ENCODE measurements at regions not wholly inside any gene's neighbourhood (a gene's known extent, or its start where the extent isn't known, plus 50 kb on each side); places are given as distances from the start of the nearest gene placed in this dataset.
"Not testable (repeated sequence)": the region's sequence is repeated elsewhere in the genome, so short reads cannot be mapped to it uniquely, and the experiment has no call there.

DNA sequence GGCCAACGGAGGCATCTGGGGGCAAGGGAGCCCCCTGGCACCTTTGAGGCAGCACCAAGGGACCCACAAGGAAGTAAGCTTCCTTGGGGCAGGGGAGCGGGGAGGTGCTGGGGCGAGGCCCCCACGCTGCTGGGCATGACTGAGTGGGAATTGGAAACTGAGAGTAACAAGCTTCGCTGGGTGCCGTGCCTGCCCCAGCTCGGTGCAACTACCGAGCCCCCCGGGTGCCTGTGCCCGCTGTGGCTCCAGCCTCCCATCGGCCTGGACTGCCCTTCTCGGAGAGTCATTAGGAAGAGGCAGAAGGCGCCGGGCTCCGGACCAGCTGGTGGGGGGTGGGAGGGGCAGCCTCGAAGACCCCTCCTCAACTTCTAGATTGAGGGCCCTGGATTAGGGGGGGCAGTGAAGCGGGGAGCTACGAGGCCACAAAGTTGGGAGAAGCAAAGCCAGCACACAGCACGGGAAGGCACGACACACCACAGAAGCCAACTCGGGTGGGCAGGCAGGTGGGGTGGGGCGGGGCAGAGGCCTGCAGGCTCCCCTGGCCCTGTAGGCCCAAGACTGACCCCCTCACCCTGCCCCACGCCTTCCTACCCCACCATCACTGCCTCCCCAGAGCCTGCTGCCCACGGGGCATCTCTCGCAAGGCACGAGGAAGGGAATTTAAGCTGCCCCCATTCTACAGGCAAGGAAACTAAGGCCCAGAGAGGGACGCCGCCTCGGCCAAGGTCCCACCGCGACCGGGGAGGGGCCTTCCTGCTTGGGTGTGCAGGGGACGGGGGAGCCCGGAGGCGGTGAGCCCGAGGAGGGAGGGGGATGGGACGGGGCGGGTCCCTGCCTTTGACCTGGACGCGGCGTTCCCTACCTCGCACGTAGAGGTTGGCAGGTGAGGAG is 83.2 kb downstream of the PTPRS start:
- DNase-seq = no peak

DNA sequence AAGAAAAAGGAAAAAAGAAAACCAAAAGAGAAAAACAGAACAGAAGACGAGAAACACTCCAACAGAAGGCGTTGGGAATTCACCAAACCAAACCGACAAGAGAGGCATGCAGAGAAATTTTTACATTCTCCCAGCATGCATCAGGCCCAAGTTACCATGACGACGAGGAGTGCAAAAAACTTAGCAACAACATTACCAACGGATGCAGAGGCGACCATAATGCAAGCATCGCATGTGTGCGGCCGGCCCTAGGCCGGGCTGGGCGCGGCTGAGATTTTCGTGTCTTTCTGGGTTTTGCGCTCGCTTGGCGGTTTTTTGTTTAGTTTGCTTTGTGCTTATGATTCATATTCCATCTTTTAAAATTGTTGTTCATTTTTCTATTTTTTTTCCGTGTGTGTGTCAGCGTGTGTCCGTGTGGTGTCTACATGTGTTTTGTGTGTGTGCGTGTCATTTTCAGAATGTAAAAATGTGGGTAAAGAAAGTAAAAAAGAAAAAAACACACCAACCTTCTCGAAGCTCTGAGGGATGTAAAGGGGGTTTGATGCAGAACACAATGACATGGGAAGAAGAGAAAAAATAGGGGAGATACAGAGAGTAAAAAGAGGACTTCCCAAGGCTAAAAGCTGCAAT is 84.9 kb downstream of the PTPRS start:
- DNase-seq = no peak

DNA sequence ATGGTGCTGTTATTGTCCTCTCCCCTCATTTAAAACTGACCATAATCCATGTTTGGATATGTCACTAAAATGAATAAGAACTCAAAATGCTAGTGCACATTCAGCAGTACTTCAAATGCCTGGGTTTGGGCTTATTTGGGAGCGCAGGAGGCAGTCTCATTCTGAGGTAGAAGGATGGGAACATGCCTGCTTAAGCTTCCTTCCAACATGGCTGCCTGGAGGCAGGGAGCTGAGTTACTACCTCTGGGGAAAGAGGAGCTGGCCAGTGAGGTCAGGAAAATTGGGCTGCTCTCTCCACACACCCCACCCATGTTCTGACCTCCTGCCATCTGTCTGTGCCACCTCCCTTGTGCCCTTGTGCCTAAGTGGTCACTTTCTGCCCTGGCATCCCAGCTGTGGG is 85.7 kb downstream of the PTPRS start:
- no peak for DNase-seq

DNA sequence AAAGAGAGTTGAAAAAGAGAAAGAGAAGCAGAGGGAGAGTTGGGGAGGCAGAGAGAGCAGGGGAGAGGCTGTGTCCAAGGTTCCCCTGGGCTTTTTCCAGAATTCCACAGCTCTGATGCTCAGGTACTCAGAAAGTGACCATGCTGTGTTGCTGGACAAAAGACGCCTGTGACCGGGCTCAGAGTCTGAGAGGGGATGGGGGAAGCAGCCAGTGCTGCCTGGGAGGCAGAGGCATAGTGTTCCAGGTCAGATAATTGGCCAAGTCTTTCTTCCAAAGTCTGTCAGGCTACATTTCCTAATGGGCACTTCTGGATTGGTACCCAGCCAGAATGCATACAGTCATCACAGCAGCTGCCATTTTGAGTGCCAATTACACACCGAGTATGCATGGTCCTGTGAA is 86.1 kb downstream of the PTPRS start:
- DNase-seq = no peak

DNA sequence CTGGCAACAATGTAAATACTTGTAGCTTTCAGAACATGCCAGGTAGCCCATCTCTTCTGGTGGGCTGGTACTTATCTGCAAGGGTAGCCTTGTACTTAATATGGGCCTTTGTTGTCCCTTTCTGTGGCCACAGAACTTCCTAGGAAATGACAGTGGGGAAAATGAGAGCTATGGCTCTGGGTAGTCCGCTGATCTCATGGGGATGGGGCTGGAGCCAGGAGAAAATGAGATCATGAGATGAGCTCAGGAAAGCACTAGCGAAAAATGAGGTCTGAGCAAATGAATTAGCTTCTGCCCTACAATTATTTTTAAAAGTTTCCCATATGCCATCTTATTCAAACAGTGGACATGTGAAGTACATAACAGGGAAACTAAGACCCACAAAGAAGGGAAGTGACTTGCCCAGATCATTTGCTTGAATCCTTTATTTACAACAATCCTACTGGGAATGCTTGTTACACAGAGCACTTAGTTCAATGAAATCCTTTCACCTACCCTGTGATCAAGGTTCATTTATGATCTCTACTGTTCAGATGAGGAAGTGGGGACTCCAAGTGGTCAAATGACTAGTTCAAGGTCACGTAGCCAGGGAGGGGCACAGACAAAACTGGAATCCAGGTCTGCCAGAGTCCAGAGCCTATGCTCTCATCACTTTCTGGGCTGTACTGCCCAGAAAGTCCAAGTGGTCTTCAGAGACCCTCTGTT is 87.1 kb downstream of the PTPRS start:
- no peak for DNase-seq

DNA sequence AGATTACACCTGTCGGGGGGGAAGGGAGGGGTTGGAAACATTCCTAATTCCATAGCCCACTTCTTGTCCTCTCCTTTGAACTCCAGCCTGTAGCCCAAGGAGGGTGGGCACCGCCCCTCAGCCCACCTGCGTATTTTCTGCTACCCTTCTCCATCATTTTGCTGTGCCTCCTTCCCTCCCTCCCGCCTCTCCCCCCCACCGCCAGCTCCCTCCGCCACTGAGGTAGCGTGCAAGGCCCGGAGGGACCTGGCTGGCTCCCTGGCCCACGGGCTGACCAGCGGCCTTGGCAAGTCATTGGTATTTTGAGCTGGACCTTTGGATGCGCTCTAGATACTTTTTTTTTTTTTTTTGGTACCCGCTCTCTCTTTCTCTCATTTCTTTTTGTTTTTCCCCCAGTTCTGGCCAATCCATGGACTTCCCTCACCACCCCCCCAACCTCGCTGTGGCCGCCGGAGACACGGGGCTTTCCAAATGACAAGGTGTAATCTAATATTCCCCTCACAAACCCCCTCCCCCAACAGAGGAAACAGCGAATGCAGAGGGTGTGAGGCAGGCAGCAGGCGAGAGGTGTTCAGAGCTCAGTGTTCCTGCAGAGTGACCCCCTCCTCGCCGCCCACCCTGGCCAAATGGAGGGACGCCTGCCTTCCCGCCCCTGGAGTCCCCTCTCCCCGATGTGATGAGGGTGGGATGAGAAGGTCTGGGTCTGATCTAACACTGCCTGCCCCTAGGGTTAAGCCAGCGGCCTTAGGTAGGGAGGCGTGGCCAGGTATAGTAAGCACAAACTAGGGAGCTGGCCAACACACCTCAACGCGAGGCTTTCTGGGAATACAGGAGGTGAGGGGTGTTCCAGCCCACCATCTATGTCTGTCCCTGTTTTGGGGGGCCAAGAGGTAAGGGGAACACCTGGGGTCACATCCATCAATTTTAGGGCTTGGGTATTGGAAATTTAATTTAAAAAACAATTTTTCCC is 89.2 kb downstream of the PTPRS start:
- no peak for DNase-seq

DNA sequence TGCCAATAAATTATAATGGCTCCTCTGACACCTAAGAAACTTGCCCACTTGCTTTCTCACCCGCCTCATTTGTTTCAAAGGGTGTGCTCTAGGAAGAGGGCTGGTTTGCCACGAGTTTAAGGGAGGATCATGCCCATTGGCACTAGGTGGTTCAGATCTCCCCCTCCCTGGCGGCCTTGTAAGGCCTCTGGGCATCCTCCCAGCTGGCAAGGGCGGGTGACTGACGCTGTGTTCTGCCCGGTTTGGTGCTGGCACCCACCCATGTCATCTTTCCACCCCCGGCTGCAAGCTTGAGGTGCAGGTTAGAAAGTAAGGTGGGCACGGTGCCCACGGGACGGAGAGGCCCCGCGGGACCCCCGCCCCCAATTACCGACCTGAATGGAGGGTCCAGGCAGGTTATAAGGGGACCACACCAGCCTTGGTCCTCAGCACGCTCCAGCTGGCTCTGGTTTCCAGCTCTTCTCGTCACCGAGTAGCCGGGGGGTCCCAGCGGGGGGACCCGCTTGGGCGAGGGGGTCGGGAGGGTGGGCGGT is 90.4 kb downstream of the PTPRS start:
- no peak for DNase-seq

DNA sequence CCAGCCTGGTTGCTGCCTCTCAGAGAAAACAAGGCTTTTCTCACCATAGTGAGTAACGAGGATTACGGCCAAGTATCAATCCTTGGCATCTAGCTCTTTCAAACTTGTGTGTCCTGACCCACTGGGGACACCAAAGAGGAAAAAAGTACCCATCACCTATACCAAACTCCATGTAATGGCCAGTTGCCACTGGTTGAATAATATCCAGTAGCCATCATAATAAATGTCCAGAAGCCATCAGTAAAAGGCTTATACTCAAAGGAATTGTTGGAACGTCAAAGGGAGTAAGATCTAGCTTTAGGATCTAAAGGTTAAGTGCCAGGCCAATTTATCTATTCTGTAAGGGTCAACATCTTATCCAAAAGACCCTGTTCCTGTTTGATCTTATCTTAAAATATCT is 91.1 kb downstream of the PTPRS start:
- no peak for DNase-seq

DNA sequence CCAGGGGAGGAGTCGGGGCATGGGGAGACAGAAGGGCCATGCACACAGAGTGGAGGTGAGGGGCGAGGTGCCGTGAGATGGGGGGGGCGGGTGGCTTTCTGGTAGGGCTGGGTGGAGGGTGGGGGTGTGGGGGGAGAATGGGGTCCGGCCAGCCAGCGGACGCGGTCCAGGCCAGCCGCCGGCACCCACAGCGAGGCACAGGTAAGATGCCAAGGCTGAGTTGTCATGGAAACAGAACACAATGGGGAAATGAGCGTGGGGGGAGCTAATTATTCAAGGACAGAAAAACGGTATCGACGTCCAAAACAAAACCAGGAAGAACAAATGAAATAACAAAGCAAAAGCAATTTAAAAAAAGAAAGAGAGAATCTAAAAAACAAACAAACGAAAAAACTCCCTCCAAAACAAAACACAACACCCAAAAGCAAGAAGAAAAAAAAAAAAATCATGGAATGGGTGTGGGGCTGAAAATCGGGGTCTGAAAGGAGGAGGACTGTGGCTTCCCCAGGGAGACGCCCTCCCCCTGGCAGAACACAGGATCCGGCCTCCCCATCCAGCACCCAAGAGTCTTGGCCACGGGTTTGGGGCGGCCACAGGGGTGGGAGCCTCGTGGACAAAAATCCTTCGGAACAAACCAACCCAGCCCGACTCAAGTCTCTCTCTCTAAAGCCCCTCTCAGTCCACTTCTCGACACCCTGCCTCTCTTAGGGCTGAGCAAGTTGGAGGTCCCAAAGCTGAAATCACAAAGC is 92.5 kb downstream of the PTPRS start:
- no peak for DNase-seq

DNA sequence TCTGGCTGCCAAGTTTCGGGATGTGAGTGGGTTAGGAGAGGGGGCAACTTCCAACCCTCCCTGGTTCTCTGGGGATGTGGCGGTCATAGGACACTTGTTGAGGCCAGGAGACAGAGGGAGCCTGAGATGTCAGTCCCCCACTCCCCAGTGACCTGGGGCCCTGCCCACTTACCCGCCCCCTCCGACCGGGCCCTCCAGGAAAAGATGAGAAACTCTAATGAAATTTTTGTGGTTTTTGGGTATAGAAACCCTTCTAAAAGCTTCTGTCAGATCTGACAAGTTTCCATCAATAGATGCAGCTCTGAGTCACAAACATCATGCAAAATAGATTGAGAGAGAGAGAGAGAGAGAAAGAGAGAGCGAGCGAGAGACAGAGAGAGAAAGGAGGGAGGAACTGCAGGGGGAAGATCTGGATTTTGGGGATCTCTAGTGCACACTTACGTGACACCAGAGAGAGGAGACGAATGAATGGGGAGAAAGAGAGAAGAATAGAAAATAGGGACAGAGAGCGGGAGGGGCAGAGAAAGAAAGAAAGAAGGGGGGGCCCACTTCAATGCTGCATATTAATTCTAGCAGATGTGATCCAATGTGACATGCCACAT is 94.0 kb downstream of the PTPRS start:
- no peak for DNase-seq

DNA sequence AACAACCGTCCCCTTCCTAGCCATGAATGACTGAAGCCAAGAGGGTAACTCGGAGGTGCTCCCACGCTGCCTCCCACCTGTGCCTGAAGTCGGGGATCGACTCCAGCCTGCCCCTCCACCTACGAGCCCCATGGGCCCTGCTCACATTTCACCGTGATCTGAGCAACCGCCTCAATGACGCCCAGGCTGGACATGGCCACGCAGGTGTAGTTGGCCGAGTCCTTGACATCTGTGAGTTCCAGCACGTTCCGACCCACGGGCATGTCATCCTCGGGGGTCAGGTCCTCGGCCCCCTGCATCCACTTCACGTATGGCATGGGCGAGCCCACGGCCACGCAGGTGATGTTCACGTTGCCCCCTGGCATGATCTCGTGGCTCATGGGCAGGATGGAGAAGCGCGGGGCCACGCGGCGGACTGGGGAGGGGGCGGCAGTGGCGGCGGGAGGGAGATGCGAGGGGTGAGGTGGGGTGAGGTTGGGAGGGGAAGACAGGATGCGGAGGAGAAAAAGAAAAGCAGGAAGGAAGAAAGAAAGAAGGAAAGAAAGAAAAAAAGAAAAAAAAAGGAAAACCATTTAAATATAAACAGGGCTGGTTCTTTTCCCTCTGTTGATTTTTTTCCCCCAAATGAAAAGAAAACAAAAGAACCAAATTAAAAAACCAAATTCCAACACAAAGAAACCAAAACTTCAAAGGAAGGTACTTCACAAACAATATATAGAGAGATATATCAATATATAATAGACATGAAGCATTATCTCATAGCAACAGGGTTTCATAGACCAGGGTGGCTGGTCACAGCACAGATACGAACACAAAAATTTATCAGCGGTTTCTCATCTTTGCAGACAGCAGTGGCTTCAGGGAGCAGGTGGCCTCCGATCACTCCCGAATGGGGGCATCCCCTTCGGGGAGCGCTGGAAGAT is 94.7 kb downstream of the PTPRS start:
- DNase-seq = no peak

DNA sequence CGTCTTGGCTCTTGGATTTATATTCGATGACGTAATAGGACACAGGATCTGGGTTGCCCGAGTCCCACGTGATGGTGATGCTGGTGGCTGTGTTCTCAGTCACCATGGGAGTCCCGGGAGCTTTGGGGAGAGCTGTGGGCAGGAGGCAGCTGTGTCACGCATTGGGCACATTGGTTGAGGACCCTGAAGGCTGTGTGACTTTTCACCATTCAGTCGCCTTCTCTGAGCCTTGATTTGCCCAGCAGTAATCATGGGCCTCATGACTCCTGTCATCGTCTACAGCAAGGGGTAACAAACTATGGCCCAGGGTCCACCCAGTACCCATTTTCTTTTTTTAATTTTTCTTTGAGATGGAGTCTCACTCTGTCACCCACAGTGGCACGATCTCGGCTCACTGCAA is 96.3 kb downstream of the PTPRS start:
- no peak for DNase-seq

DNA sequence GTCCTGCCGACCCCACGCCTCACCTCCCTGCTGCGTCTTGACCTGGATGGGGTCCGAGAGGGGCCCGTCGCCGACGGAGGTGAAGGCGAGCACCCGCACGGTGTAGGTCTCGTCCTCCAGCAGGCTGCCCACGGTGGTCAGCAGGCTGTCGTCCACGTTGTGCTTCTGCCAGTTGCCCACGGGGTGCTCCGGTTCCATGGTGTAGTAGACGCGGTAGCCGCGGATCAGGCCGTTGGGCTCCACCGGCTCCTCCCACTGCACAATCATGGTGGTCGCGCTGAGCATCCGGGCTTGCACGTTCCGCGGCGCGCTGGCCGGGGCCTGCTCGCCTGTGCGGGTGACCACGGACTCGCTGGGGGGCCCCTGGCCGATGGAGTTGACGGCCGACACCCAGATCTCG is 96.7 kb downstream of the PTPRS start:
- DNase-seq = no peak

DNA sequence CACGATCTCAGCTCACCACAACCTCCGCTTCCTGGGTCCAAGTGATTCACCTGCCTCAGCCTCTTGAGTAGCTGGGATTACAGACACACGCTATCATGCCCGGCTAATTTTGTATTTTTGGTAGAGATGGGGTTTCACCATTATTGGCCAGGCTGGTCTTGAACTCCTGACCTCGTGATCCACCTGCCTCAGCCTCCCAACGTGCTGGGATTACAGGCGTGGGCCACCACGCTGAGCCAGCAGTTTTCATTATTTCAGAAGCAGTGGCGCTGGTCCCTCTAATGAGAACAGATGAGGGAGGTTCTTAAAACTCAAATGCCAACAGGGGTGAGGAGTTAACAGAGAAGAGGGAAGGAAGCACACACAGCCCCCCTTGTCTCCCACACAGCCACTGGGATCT is 98.7 kb downstream of the PTPRS start:
- DNase-seq = not testable (repeated sequence)

DNA sequence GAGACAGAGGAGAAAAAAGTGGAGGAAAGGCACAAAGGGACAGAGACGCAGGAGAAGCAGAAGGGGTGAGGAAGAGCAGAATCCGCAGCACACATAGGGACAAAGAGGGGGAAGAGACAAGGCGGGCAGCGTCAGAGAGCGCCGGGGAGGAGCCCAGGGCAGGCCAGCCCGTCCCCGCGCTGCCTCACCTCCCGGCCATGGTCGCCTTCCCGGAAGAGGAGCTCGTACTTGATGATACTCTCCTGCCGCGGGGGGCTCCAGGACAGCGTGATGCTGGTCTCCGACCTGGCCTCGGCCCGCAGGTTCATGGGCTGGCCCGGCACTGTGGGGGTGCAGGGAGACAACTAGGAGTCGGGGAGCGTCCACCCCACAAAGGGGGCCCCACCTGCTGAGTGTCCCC is 100.6 kb downstream of the PTPRS start:
- no peak for DNase-seq

DNA sequence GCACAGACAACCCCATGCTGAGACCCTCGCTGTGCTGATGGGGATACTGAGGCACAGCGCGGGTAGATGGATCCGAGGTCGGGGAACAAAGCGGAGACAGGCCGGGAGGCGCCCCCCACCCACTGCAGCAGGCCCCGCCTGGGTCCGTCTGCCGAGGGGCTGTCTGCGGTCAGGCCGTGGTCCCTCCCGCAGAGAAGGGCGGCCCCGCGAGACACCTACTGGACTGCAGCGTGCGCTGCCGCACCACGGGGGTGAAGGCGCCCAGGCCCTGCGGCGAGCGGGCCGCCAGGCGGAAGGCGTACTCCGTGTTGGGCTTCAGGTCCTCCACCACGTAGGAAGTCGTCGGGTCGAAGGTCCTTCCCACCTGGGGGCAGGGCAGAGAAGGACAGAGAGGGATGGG is 101.9 kb downstream of the PTPRS start:
- DNase-seq = no peak

DNA sequence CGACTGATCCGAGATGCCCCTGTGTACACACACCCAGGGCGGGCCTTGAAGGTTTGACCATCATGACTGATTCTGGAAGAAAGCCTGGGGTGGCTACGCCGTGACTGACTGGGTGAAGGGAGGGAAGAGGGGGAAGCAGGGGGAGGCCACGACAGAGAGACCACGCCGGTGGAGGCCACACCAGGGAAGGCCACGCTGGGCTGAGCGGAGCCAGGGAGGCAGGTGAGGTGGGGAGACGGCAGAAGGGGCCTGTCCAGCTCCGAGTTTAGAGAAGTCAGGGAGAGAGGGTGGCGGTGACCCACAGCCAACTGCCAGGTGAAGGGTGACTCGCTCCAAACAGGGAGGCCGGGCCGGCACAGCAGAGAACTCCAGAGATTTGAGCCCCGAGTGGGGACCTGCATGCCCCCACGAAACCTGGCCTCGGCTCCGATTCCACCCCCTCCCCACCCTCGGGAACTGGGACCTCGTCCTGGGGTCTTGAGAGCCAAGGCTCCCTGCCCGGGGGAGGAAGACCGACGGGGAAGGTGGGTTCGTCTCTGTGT is 102.6 kb downstream of the PTPRS start:
- no peak for DNase-seq

DNA sequence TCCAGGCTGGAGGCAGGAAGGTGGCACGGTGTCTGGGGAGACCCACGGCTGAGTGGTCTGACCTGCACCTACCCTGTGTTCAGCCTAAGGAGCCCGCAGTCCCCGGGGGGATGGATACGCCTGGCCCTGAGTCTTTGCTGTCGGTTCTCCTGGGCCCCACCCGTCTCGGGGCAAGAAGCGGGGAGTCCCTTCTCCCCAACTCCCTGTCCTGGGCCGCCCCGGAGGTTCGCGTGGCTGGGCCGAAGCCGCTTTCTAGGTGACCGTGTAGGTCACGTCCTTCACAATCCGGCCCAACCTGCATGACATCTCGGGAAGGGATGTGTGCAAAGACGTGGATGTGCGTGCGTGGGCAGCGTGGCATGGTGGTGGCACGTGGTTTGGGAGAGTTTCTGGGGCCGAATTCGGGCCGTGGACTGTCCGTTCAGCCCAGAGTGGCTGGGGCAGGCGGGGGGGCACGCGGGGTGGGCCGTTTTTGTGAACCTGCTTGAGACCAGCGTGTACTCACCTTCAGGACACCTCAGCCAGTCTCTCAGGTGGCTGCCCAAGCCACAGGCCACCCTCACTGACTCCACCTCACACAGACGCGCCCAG is 103.3 kb downstream of the PTPRS start:
- DNase-seq = no peak

DNA sequence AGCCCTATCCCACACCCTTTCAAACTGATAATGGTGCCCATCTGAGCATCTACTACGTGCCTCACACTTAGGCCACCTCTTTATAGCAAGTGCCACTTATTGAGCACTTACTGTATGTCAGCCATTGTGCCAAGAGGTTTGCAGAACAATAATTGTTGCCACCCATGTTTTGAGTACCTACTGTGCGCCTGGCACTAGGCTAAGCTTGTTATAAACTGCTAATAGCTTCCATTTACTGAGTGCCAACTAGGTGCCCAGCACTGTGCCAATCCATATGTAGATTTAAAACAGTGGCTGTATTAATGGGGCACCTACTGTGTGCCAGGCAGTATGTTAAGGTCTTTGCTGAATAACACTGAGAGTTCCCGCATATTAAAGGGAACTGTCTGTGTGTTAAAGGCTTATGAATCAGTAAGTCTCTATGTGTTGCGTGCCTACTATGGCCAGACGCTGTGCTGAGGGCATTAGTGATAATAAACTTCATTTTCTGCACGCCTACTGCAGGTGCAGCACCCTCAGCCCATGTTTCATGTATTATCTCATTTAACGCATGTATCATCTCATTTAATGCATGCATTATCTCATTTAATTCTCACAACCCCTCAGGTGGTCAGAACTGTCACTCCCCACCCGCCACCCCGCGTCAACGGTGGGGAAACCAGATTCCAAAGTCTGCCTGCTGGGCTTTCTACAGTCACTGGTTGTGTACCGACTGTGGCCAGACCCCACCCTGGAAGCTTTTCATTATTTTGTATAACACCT is 105.0 kb downstream of the PTPRS start:
- no peak for DNase-seq

Data from hematopoietic multipotent progenitor cell treated with erythropoietin and hydrocortisone succinate and interleukin-3 and kit ligand, for 6 days (in vitro differentiated cells).